Endothelial cell of umbilical vein (primary cell): ENCODE measurements at regions not wholly inside any gene's neighbourhood (a gene's known extent, or its start where the extent isn't known, plus 50 kb on each side); places are given as distances from the start of the nearest gene placed in this dataset.

Experiments used
- BruUV-seq: library from RNA; stranded (reverse); fragments of 400-500 nt; replicated peaks from 2 replicates; lab custom pipeline; 2021; lab: Mats Ljungman, UMichigan
- CTCF ChIA-PET: fragments of 300-600, 350-600 bp; sonication (Branson Sonifier 250); formaldehyde crosslinking; loops from one replicate; lab custom pipeline; 2021; ENCODE audit warnings: antibody characterized with exemption, inconsistent platforms; lab: Charles Lee
- POLR2A ChIA-PET: fragments of 300-600, 350-600 bp; sonication (Branson Sonifier 250); formaldehyde crosslinking; loops from one replicate; lab custom pipeline; 2021; ENCODE audit warnings: antibody characterized with exemption, inconsistent platforms; lab: Charles Lee
- DNase-seq: peaks from one replicate; pipeline ENCODE4 v3.0.0-alpha.2; 2011; ENCODE audit warnings: low read depth, low spot score
- FAIRE-seq: peaks from 2 replicates; lab custom pipeline; 2011; peaks lifted over from hg19 to GRCh38; lab: Jason Lieb, UNC
- H2AFZ ChIP-seq: 2 replicates; pipeline ENCODE4 v1.6.0; 2012; ENCODE audit warnings: low read depth, low read length, control low read depth, inconsistent platforms
- H3K27ac ChIP-seq: 2 replicates; pipeline ENCODE4 v1.5.1; 2011; ENCODE audit warnings: low read depth, mild to moderate bottlenecking, control low read depth, low read length, moderate library complexity; ENCODE audit not compliant: insufficient read depth
- H3K27me3 ChIP-seq, 2 experiments: 2 replicates each; pipeline versions ENCODE4 v1.6.0 to v1.6.1; 2011; ENCODE audit warnings: low read length in 2 of 2, mixed read lengths in 1 of 2; ENCODE audit not compliant: control insufficient read depth in 2 of 2, insufficient read depth in 2 of 2
- H3K36me3 ChIP-seq, 2 experiments: 2 replicates in 1 of 2; 3 replicates in 1 of 2; pipeline ENCODE4 v1.5.1; 2011; ENCODE audit warnings: low read length in 2 of 2, mild to moderate bottlenecking in 1 of 2, moderate library complexity in 1 of 2; ENCODE audit not compliant: control insufficient read depth in 2 of 2, insufficient read depth in 2 of 2; ENCODE audit errors: extremely low read depth in 1 of 2
- H3K4me1 ChIP-seq: 3 replicates; pipeline ENCODE4 v1.5.1; 2011; ENCODE audit warnings: mild to moderate bottlenecking, low read length; ENCODE audit not compliant: control insufficient read depth, insufficient read depth; ENCODE audit errors: extremely low read depth
- H3K4me2 ChIP-seq: 2 replicates; pipeline ENCODE4 v1.6.1; 2011; ENCODE audit warnings: low read length, control low read depth, mixed read lengths; ENCODE audit not compliant: insufficient read depth
- H3K4me3 ChIP-seq, 3 experiments: fragments of 200-600 bp in 1 of 3; sonication (generic), shearing (Covaris generic) in 1 of 3; replicated peaks in 1 of 3; 2 replicates each; pipeline ENCODE4 v1.5.1; 2011 to 2016; ENCODE audit warnings: control low read depth in 3 of 3, low read length in 3 of 3, mild to moderate bottlenecking in 2 of 3, inconsistent platforms in 1 of 3, low read depth in 1 of 3, moderate library complexity in 1 of 3; ENCODE audit not compliant: insufficient read depth in 1 of 3
- H3K79me2 ChIP-seq: 2 replicates; pipeline ENCODE4 v1.6.0; 2012; ENCODE audit warnings: low read length, inconsistent platforms; ENCODE audit not compliant: control insufficient read depth, insufficient read depth
- H3K9ac ChIP-seq: replicated peaks from 2 replicates; pipeline ENCODE3; 2011; ENCODE audit warnings: low read length, control low read depth; ENCODE audit not compliant: insufficient read depth; ENCODE audit errors: extremely low read depth
- H3K9me1 ChIP-seq: replicated peaks from 3 replicates; pipeline ENCODE4 v1.6.0; 2011; ENCODE audit warnings: mild to moderate bottlenecking, low read length; ENCODE audit not compliant: control insufficient read depth, insufficient read depth; ENCODE audit errors: extremely low read depth
- H3K9me3 ChIP-seq: replicated peaks from 2 replicates; pipeline ENCODE4 v1.5.1; 2012; ENCODE audit warnings: low read length, inconsistent platforms; ENCODE audit not compliant: control insufficient read depth, insufficient read depth
- H4K20me1 ChIP-seq: replicated peaks from 2 replicates; pipeline ENCODE3; 2011; ENCODE audit warnings: mild to moderate bottlenecking, low read length; ENCODE audit not compliant: control insufficient read depth, insufficient read depth; ENCODE audit errors: extremely low read depth
- EZH2 ChIP-seq: IDR thresholded peaks from 2 replicates; pipeline ENCODE4 v1.6.1; 2012; ENCODE audit warnings: borderline replicate concordance, low read depth, mild to moderate bottlenecking, moderate library complexity, low read length, inconsistent platforms; ENCODE audit not compliant: severe bottlenecking
- FOS ChIP-seq: IDR thresholded peaks from 2 replicates; pipeline ENCODE4 v1.6.1; 2011; ENCODE audit warnings: mild to moderate bottlenecking, low read length, moderate library complexity, borderline replicate concordance; ENCODE audit not compliant: insufficient read depth
- GATA2 ChIP-seq: IDR thresholded peaks from 2 replicates; pipeline ENCODE4 v1.7.0; 2011; ENCODE audit warnings: low read depth, mild to moderate bottlenecking, moderate library complexity, mixed read lengths, low read length; ENCODE audit not compliant: insufficient read length, insufficient read depth
- JUN ChIP-seq: IDR thresholded peaks from 2 replicates; pipeline ENCODE4 v1.6.1; 2011; ENCODE audit warnings: borderline replicate concordance, low read depth; ENCODE audit not compliant: insufficient read length, insufficient read depth
- MYC ChIP-seq: IDR thresholded peaks from one replicate; pipeline ENCODE4 v1.6.1; 2011; ENCODE audit warnings: mild to moderate bottlenecking, low read depth, low read length
- POLR2A ChIP-seq: IDR thresholded peaks from 2 replicates; pipeline ENCODE4 v1.6.1; 2012; ENCODE audit warnings: low read depth, mild to moderate bottlenecking, control low read depth, low read length
- POLR2AphosphoS5 ChIP-seq: IDR thresholded peaks from 2 replicates; pipeline ENCODE4 v1.6.1; 2012; ENCODE audit warnings: low read depth, mild to moderate bottlenecking, control low read depth, low read length, moderate library complexity; ENCODE audit not compliant: insufficient read depth
- dilution Hi-C: fragments of 300-500 bp; cut with MboI; formaldehyde crosslinking; loops from one replicate; pipeline ENCODE4 v1.15.0; 2019; ENCODE audit warnings: low sequenced_read_pairs; ENCODE audit not compliant: extremely low pct_ligation_motif_present
- intact Hi-C: fragments of 100-400 bp; cut with micrococcal nuclease; formaldehyde crosslinking; loops from one replicate; pipeline ENCODE4 v1.10.0; 2022
- TF ChIP-seq, protein P1 (sequence below): IDR thresholded peaks from 2 replicates; pipeline ENCODE4 v1.6.1; 2011; ENCODE audit not compliant: insufficient read depth, insufficient read length
- TF ChIP-seq, protein P2 (sequence below), 2 donors: IDR thresholded peaks; 1 replicate in 1 of 2; 2 replicates in 1 of 2; pipeline ENCODE4 v1.5.1; 2011; ENCODE audit warnings: low read length in 2 of 2, mild to moderate bottlenecking in 2 of 2, moderate library complexity in 2 of 2, control low read depth in 1 of 2, inconsistent platforms in 1 of 2, low read depth in 1 of 2; ENCODE audit not compliant: insufficient read depth in 1 of 2; ENCODE audit errors: extremely low read depth in 1 of 2

- no peak for DNase-seq
- Histone ChIP-seq H3K4me3 (no peak overlapping the region), H3K79me2 (no peaks in the 10 kb centered on the region), H2AFZ (no peak overlapping the region), H3K36me3 (no peaks in the 10 kb centered on the region), H3K4me2 (no peak overlapping the region), H3K9ac (no peak overlapping the region), H3K9me1 (no peaks in the 10 kb centered on the region), H3K27me3 (no peaks in the 10 kb centered on the region), H3K27ac (no peak overlapping the region), H3K9me3 (no peaks in the 10 kb centered on the region), H4K20me1 (no peaks in the 10 kb centered on the region), H3K4me1 (no peaks in the 10 kb centered on the region)
- no TSS peak for BruUV-seq
- POLR2A ChIA-PET, result no interaction called here
- FAIRE-seq, result no peak
- CTCF ChIA-PET, result no interaction called here
- intact Hi-C loops (no loop called here), dilution Hi-C loops (no loop called here)
- TF ChIP-seq, protein P1, sequence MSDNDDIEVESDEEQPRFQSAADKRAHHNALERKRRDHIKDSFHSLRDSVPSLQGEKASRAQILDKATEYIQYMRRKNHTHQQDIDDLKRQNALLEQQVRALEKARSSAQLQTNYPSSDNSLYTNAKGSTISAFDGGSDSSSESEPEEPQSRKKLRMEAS, result no peak
- no peak for TF ChIP-seq JUN
- TF ChIP-seq POLR2A, result no peak
- TF ChIP-seq GATA2, result no peak
Observed at GRCh38 chrX:36684053-36684452, 324.1 kb upstream of the FAM47C start.

- ChIA-PET CTCF (no interaction called here), POLR2A (no interaction called here)
- Histone ChIP-seq H3K9me1 (no peaks in the 10 kb centered on the region), H3K4me3 (no peak overlapping the region), H2AFZ (no peak overlapping the region), H3K27ac (no peak overlapping the region), H3K79me2 (no peaks in the 10 kb centered on the region), H3K36me3 (no peaks in the 10 kb centered on the region), H3K4me2 (no peak overlapping the region), H3K9ac (no peak overlapping the region), H3K4me1 (no peaks in the 10 kb centered on the region), H3K9me3 (no peaks in the 10 kb centered on the region), H4K20me1 (no peaks in the 10 kb centered on the region), H3K27me3 (no peaks in the 10 kb centered on the region)
- TF ChIP-seq, protein P1, result no peak
- TF ChIP-seq JUN (no peak), MYC (no peak), POLR2AphosphoS5 (no peak), GATA2 (no peak), POLR2A (no peak), EZH2 (no peak), FOS (no peak)
- TF ChIP-seq, protein P2, sequence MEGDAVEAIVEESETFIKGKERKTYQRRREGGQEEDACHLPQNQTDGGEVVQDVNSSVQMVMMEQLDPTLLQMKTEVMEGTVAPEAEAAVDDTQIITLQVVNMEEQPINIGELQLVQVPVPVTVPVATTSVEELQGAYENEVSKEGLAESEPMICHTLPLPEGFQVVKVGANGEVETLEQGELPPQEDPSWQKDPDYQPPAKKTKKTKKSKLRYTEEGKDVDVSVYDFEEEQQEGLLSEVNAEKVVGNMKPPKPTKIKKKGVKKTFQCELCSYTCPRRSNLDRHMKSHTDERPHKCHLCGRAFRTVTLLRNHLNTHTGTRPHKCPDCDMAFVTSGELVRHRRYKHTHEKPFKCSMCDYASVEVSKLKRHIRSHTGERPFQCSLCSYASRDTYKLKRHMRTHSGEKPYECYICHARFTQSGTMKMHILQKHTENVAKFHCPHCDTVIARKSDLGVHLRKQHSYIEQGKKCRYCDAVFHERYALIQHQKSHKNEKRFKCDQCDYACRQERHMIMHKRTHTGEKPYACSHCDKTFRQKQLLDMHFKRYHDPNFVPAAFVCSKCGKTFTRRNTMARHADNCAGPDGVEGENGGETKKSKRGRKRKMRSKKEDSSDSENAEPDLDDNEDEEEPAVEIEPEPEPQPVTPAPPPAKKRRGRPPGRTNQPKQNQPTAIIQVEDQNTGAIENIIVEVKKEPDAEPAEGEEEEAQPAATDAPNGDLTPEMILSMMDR (IDR thresholded peaks at IDR 0.05; ENCODE audit: extremely low read depth in 1 of 2, insufficient read depth in 1 of 2, low read depth in 1 of 2, low read length in 2 of 2), result no peak
- DNase-seq (no peak), FAIRE-seq (no peak)
- intact Hi-C loops, result no loop called here
- no TSS peak for BruUV-seq
- dilution Hi-C loops, result no loop called here
Observed at GRCh38 chrX:36721990-36722389, 286.2 kb upstream of the FAM47C start.
